ENCODE measurements at regions not wholly inside any gene's neighbourhood (a gene's known extent, or its start where the extent isn't known, plus 50 kb on each side); places are given as distances from the start of the nearest gene placed in this dataset.
A peak's percentile ranks its signal among the peaks of the same experiment; 100 is the strongest.

GRCh38 chr5:54746777-54747398 lies 229.3 kb downstream of the SNX18 start:
- ATAC-seq (replicated peaks in 1 of 2) (no peak), DNase-seq (no peak)
- H3K4me1 Mint-ChIP-seq (ENCODE audit: low read depth) = peaks cover 15% of the 10 kb centered on the region
- H3K27me3 Mint-ChIP-seq (ENCODE audit: low read depth) = no peaks in the 10 kb centered on the region
- no peak overlapping the region for H3K4me3 Mint-ChIP-seq
- peaks cover 0 to 3% of the 10 kb centered on the region in 2 donors for H3K9me3 Mint-ChIP-seq
- no peak overlapping the region for H3K27ac Mint-ChIP-seq
- no peaks in the 10 kb centered on the region for H3K36me3 Mint-ChIP-seq (ENCODE audit: insufficient read depth in 2 of 2)

GRCh38 chr5:54746346-54746745 lies 228.8 kb downstream of the SNX18 start:
- Mint-ChIP-seq H3K4me1 (ENCODE audit: low read depth) (peaks cover 15% of the 10 kb centered on the region), H3K9me3 (peaks cover 0 to 3% of the 10 kb centered on the region in 2 donors), H3K4me3 (no peak overlapping the region), H3K36me3 (ENCODE audit: insufficient read depth in 2 of 2) (no peaks in the 10 kb centered on the region), H3K27ac (no peak overlapping the region), H3K27me3 (ENCODE audit: low read depth) (no peaks in the 10 kb centered on the region)
- no peak for ATAC-seq (replicated peaks in 1 of 2)
- DNase-seq = no peak

- no peak overlapping the region for H3K4me3 Mint-ChIP-seq
- H3K4me1 Mint-ChIP-seq (ENCODE audit: low read depth) = peaks cover 15% of the 10 kb centered on the region
- H3K9me3 Mint-ChIP-seq = no peaks in the 10 kb centered on the region
- ATAC-seq (replicated peaks in 1 of 2) (no peak), DNase-seq (no peak)
- H3K27ac Mint-ChIP-seq = no peak overlapping the region
- H3K27me3 Mint-ChIP-seq (ENCODE audit: low read depth) = no peaks in the 10 kb centered on the region
- no peaks in the 10 kb centered on the region for H3K36me3 Mint-ChIP-seq (ENCODE audit: insufficient read depth in 2 of 2)
These were observed 228.0 kb downstream of the SNX18 start for GRCh38 chr5:54745599-54745998.

GRCh38 chr5:54743997-54744788 lies 226.6 kb downstream of the SNX18 start:
- ATAC-seq (replicated peaks in 1 of 2) (peak; percentile 90 to 98), DNase-seq (peak; percentile 40 to 58)
- peaks cover 0 to 2% of the 10 kb centered on the region in 2 donors for H3K36me3 Mint-ChIP-seq (ENCODE audit: insufficient read depth in 2 of 2)
- peaks cover 15% of the 10 kb centered on the region for H3K4me1 Mint-ChIP-seq (ENCODE audit: low read depth)
- no peaks in the 10 kb centered on the region for H3K9me3 Mint-ChIP-seq
- peak overlapping the region; percentile 52 for H3K27ac Mint-ChIP-seq
- peak overlapping the region; percentile 29 to 51 for H3K4me3 Mint-ChIP-seq
- H3K27me3 Mint-ChIP-seq (ENCODE audit: low read depth) = no peaks in the 10 kb centered on the region

- Mint-ChIP-seq H3K4me3 (no peak overlapping the region), H3K4me1 (ENCODE audit: low read depth) (peaks cover 15% of the 10 kb centered on the region), H3K36me3 (ENCODE audit: insufficient read depth in 2 of 2) (peaks cover 0 to 2% of the 10 kb centered on the region in 2 donors), H3K9me3 (no peaks in the 10 kb centered on the region), H3K27ac (no peak overlapping the region), H3K27me3 (ENCODE audit: low read depth) (no peaks in the 10 kb centered on the region)
- ATAC-seq (replicated peaks in 1 of 2) (no peak), DNase-seq (no peak)
These were observed 226.0 kb downstream of the SNX18 start for GRCh38 chr5:54743581-54743980.

GRCh38 chr5:54742417-54742891 lies 224.9 kb downstream of the SNX18 start:
- Mint-ChIP-seq H3K27me3 (ENCODE audit: low read depth) (no peaks in the 10 kb centered on the region), H3K36me3 (ENCODE audit: insufficient read depth in 2 of 2) (peaks cover 0 to 2% of the 10 kb centered on the region in 2 donors), H3K27ac (peak overlapping the region; percentile 25), H3K9me3 (no peaks in the 10 kb centered on the region), H3K4me3 (no peak overlapping the region), H3K4me1 (ENCODE audit: low read depth) (peaks cover 15% of the 10 kb centered on the region)
- ATAC-seq (replicated peaks in 1 of 2) = no peak
- DNase-seq = no peak

- H3K9me3 Mint-ChIP-seq = no peaks in the 10 kb centered on the region
- ATAC-seq (replicated peaks in 1 of 2) (no peak), DNase-seq (no peak)
- H3K4me3 Mint-ChIP-seq = no peak overlapping the region
- H3K36me3 Mint-ChIP-seq (ENCODE audit: insufficient read depth in 2 of 2) = peaks cover 0 to 2% of the 10 kb centered on the region in 2 donors
- no peaks in the 10 kb centered on the region for H3K27me3 Mint-ChIP-seq (ENCODE audit: low read depth)
- peaks cover 15% of the 10 kb centered on the region for H3K4me1 Mint-ChIP-seq (ENCODE audit: low read depth)
- H3K27ac Mint-ChIP-seq = no peak overlapping the region
These were observed 224.2 kb downstream of the SNX18 start for GRCh38 chr5:54741711-54742110.

- H3K9me3 Mint-ChIP-seq = no peaks in the 10 kb centered on the region
- ATAC-seq (replicated peaks in 1 of 2) = no peak
These were observed 222.6 kb downstream of the SNX18 start for GRCh38 chr5:54740141-54740540.

GRCh38 chr5:54739371-54739770 lies 221.8 kb downstream of the SNX18 start:
- ATAC-seq (replicated peaks in 1 of 2) (no peak), DNase-seq (no peak)
- H3K4me3 Mint-ChIP-seq = no peak overlapping the region
- H3K27me3 Mint-ChIP-seq (ENCODE audit: low read depth) = no peaks in the 10 kb centered on the region
- H3K4me1 Mint-ChIP-seq (ENCODE audit: low read depth) = peaks cover 7% of the 10 kb centered on the region
- H3K9me3 Mint-ChIP-seq = no peaks in the 10 kb centered on the region
- H3K36me3 Mint-ChIP-seq (ENCODE audit: insufficient read depth in 2 of 2) = peaks cover 0 to 2% of the 10 kb centered on the region in 2 donors
- H3K27ac Mint-ChIP-seq = no peak overlapping the region

More at GRCh38 chr5:54740141-54740540, 222.6 kb downstream of the SNX18 start:
- H3K4me3 Mint-ChIP-seq = no peak overlapping the region
- H3K27ac Mint-ChIP-seq = no peak overlapping the region
- H3K4me1 Mint-ChIP-seq (ENCODE audit: low read depth) = peaks cover 15% of the 10 kb centered on the region
- DNase-seq = no peak
- H3K36me3 Mint-ChIP-seq (ENCODE audit: insufficient read depth in 2 of 2) = peaks cover 0 to 2% of the 10 kb centered on the region in 2 donors
- no peaks in the 10 kb centered on the region for H3K27me3 Mint-ChIP-seq (ENCODE audit: low read depth)

- Mint-ChIP-seq H3K27ac (no peak overlapping the region), H3K36me3 (ENCODE audit: insufficient read depth in 2 of 2) (peaks cover 0 to 2% of the 10 kb centered on the region in 2 donors), H3K27me3 (ENCODE audit: low read depth) (no peaks in the 10 kb centered on the region), H3K4me3 (no peak overlapping the region), H3K4me1 (ENCODE audit: low read depth) (peaks cover 3% of the 10 kb centered on the region), H3K9me3 (no peaks in the 10 kb centered on the region)
- ATAC-seq (replicated peaks in 1 of 2) (no peak), DNase-seq (no peak)
These were observed 221.4 kb downstream of the SNX18 start for GRCh38 chr5:54738973-54739367.

GRCh38 chr5:54738118-54738972 lies 220.8 kb downstream of the SNX18 start:
- Mint-ChIP-seq H3K4me3 (no peak overlapping the region), H3K4me1 (ENCODE audit: low read depth) (no peaks in the 10 kb centered on the region), H3K36me3 (ENCODE audit: insufficient read depth in 2 of 2) (peaks cover 0 to 2% of the 10 kb centered on the region in 2 donors), H3K27me3 (ENCODE audit: low read depth) (no peaks in the 10 kb centered on the region), H3K27ac (peak overlapping the region; percentile 48), H3K9me3 (no peaks in the 10 kb centered on the region)
- no peak for ATAC-seq (replicated peaks in 1 of 2)
- no peak for DNase-seq

- Mint-ChIP-seq H3K4me3 (no peak overlapping the region), H3K27ac (no peak overlapping the region), H3K27me3 (ENCODE audit: low read depth) (no peaks in the 10 kb centered on the region), H3K9me3 (no peaks in the 10 kb centered on the region), H3K36me3 (ENCODE audit: insufficient read depth in 2 of 2) (peaks cover 0 to 2% of the 10 kb centered on the region in 2 donors), H3K4me1 (ENCODE audit: low read depth) (no peaks in the 10 kb centered on the region)
- DNase-seq = no peak
- ATAC-seq (replicated peaks in 1 of 2) = no peak
These were observed 218.6 kb downstream of the SNX18 start for GRCh38 chr5:54736003-54736797.

All from activated T-cell treated with anti-CD3 and anti-CD28 coated beads, Interleukin-2, amount 50 U/mL, for 72 hours (primary cell).